SK-N-SH (cell line): ENCODE measurements at regions not wholly inside any gene's neighbourhood (a gene's known extent, or its start where the extent isn't known, plus 50 kb on each side); places are given as distances from the start of the nearest gene placed in this dataset.
"Not testable (repeated sequence)": the region's sequence is repeated elsewhere in the genome, so short reads cannot be mapped to it uniquely, and the experiment has no call there.

Experiments
- CTCF ChIA-PET: fragments of 300-600, 350-600 bp; formaldehyde crosslinking; extraction: SDS; loops from one replicate; lab custom pipeline; 2021; lab: Yijun Ruan, JAX
- POLR2A ChIA-PET: fragments of 350-600 bp; sonication (Branson Sonifier 250); formaldehyde crosslinking; extraction: SDS; loops from one replicate; lab custom pipeline; 2020; ENCODE audit warnings: antibody characterized with exemption, inconsistent platforms; lab: Yijun Ruan, JAX
- DNase-seq: peaks from one replicate; pipeline ENCODE4 v3.0.0; 2012
- H2AFZ ChIP-seq: fragments of 200-600 bp; sonication (generic); 2 replicates; pipeline ENCODE4 v1.8.1; 2016; ENCODE audit warnings: antibody characterized with exemption, mild to moderate bottlenecking, low read depth
- H3F3A ChIP-seq: fragments of 200-600 bp; sonication (generic); replicated peaks from 2 replicates; pipeline ENCODE3; 2016; ENCODE audit warnings: antibody characterized with exemption, mild to moderate bottlenecking; ENCODE audit not compliant: insufficient read depth
- H3K27ac ChIP-seq, 2 experiments: fragments of 200-500 bp in 1 of 2; fragments of 200-600 bp in 1 of 2; sonication (Bioruptor generic) in 1 of 2; sonication (generic), shearing (Covaris generic) in 1 of 2; 2 replicates each; pipeline versions ENCODE4 v1.5.1 to v1.6.1; 2014 to 2016; ENCODE audit warnings: low read depth in 2 of 2, inconsistent platforms in 1 of 2, low read length in 1 of 2, mild to moderate bottlenecking in 1 of 2, mixed read lengths in 1 of 2
- H3K27me3 ChIP-seq: fragments of 200-600 bp; sonication (generic), shearing (Covaris generic); 2 replicates; pipeline ENCODE4 v1.6.1; 2016; ENCODE audit warnings: mixed run types; ENCODE audit not compliant: insufficient read depth
- H3K36me3 ChIP-seq, 2 experiments: fragments of 200-500 bp in 1 of 2; fragments of 200-600 bp in 1 of 2; sonication (Bioruptor generic) in 1 of 2; sonication (generic) in 1 of 2; replicated peaks in 1 of 2; 2 replicates each; pipeline versions ENCODE3 to v1.5.1; 2014 to 2016; ENCODE audit warnings: low read length in 1 of 2, mild to moderate bottlenecking in 1 of 2; ENCODE audit not compliant: insufficient read depth in 2 of 2, control insufficient read depth in 1 of 2
- H3K4me1 ChIP-seq, 2 experiments: fragments of 200-500 bp in 1 of 2; fragments of 200-600 bp in 1 of 2; sonication (Bioruptor generic) in 1 of 2; sonication (generic), shearing (Covaris generic) in 1 of 2; 2 replicates each; pipeline versions ENCODE4 v1.5.1 to v1.6.1; 2014 to 2016; ENCODE audit warnings: low read depth in 1 of 2, low read length in 1 of 2, mixed run types in 1 of 2; ENCODE audit not compliant: insufficient read depth in 2 of 2, control insufficient read depth in 1 of 2
- H3K4me2 ChIP-seq: fragments of 200-600 bp; sonication (generic), shearing (Covaris generic); 2 replicates; pipeline ENCODE4 v1.6.1; 2017; ENCODE audit warnings: mixed run types
- H3K4me3 ChIP-seq, 2 experiments: fragments of 200-500 bp in 1 of 2; fragments of 200-600 bp in 1 of 2; sonication (Bioruptor generic) in 1 of 2; sonication (generic), shearing (Covaris generic) in 1 of 2; 2 replicates each; pipeline versions ENCODE4 v1.5.1 to v1.8.1; 2014 to 2016; ENCODE audit warnings: low read depth in 2 of 2, inconsistent platforms in 1 of 2, low read length in 1 of 2, mild to moderate bottlenecking in 1 of 2, mixed read lengths in 1 of 2, moderate library complexity in 1 of 2
- H3K79me2 ChIP-seq: fragments of 200-600 bp; sonication (generic); 2 replicates; pipeline ENCODE4 v1.8.1; 2017; ENCODE audit warnings: mild to moderate bottlenecking; ENCODE audit not compliant: insufficient read depth
- H3K9ac ChIP-seq: fragments of 200-600 bp; sonication (generic); 2 replicates; pipeline ENCODE4 v1.6.1; 2017; ENCODE audit warnings: mixed run types
- H3K9me2 ChIP-seq: fragments of 200-600 bp; sonication (generic); 2 replicates; pipeline ENCODE4 v1.6.1; 2017; ENCODE audit warnings: mixed run types
- H3K9me3 ChIP-seq: fragments of 200-600 bp; sonication (generic); 2 replicates; pipeline ENCODE4 v1.6.1; 2017; ENCODE audit warnings: mixed run types, mild to moderate bottlenecking, moderate library complexity
- H4K20me1 ChIP-seq: fragments of 200-600 bp; sonication (generic); 2 replicates; pipeline ENCODE4 v1.6.1; 2017; ENCODE audit warnings: mild to moderate bottlenecking, mixed run types; ENCODE audit not compliant: insufficient read depth
- EP300 ChIP-seq, 2 experiments: IDR thresholded peaks; 2 replicates each; pipeline versions ENCODE4 v1.4.0 to v1.6.1; 2012; ENCODE audit warnings: borderline replicate concordance in 1 of 2, low read depth in 1 of 2, low read length in 1 of 2
- GATA2 ChIP-seq: sonication (generic); formaldehyde crosslinking; IDR thresholded peaks from 2 replicates; pipeline ENCODE4 v1.5.0; 2020; ENCODE audit warnings: mild to moderate bottlenecking, missing genetic modification reagents
- IRF3 ChIP-seq: fragments of 150-350 bp; IDR thresholded peaks from 2 replicates; pipeline ENCODE4 v1.6.1; 2016; ENCODE audit warnings: mild to moderate bottlenecking, low read depth, low read length
- JUND ChIP-seq: IDR thresholded peaks from 2 replicates; pipeline ENCODE4 v1.4.0; 2012
- MEF2A ChIP-seq: IDR thresholded peaks from 2 replicates; pipeline ENCODE4 v1.4.0; 2012; ENCODE audit warnings: low read depth, borderline replicate concordance
- MXI1 ChIP-seq: IDR thresholded peaks from 2 replicates; pipeline ENCODE4 v1.6.1; 2012; ENCODE audit warnings: mild to moderate bottlenecking, low read depth, low read length, improper control_type of control experiment
- PBX3 ChIP-seq: IDR thresholded peaks from 2 replicates; pipeline ENCODE4; 2012
- RCOR1 ChIP-seq: fragments of 150-350 bp; IDR thresholded peaks from 2 replicates; pipeline ENCODE4 v1.6.1; 2017; ENCODE audit warnings: antibody characterized with exemption, low read length
- RFX5 ChIP-seq: IDR thresholded peaks from 2 replicates; pipeline ENCODE4 v1.6.1; 2012; ENCODE audit warnings: mild to moderate bottlenecking, improper control_type of control experiment, low read length
- RXRA ChIP-seq: IDR thresholded peaks from 2 replicates; pipeline ENCODE4 v1.4.0; 2012; ENCODE audit warnings: low read depth, mild to moderate bottlenecking, borderline replicate concordance
- SMC3 ChIP-seq: IDR thresholded peaks from 2 replicates; pipeline ENCODE4 v1.6.1; 2012; ENCODE audit warnings: low read depth, low read length, improper control_type of control experiment
- USF2 ChIP-seq: fragments of 150-350 bp; IDR thresholded peaks from 2 replicates; pipeline ENCODE4 v1.6.1; 2017; ENCODE audit warnings: antibody characterized with exemption, low read length, low read depth, borderline replicate concordance
- WGBS: methylation state at CpG from one replicate; pipeline ENCODE4 v1.1.6; 2017; ENCODE audit warnings: low lambda C conversion rate; 5-methylcytosine and 5-hydroxymethylcytosine counted together

- TF ChIP-seq PBX3 (no peak), RFX5 (no peak), RXRA (no peak), EP300 (IDR thresholded peaks at IDR 0.05; ENCODE audit: borderline replicate concordance in 1 of 2, low read depth in 1 of 2, low read length in 1 of 2) (no peak)
These were observed 237.2 kb upstream of the ETAA1 start (continued) for GRCh38 chr2:67159929-67160328.

- Histone ChIP-seq H3F3A (no peaks in the 10 kb centered on the region), H3K4me3 (no peak overlapping the region), H3K27ac (no peak overlapping the region), H3K9ac (no peak overlapping the region), H3K9me3 (no peaks in the 10 kb centered on the region), H4K20me1 (no peaks in the 10 kb centered on the region), H3K4me2 (no peak overlapping the region), H3K9me2 (no peaks in the 10 kb centered on the region), H3K4me1 (peaks cover 1 to 2% of the 10 kb centered on the region in 2 experiments; a peak in 1 of 4 replicates), H3K36me3 (no peaks in the 10 kb centered on the region), H2AFZ (no peak overlapping the region), H3K79me2 (no peaks in the 10 kb centered on the region), H3K27me3 (no peaks in the 10 kb centered on the region)
- 72% methylated on average over 4 of the region's 4 CpGs for WGBS
- ChIA-PET CTCF (no interaction called here), POLR2A (no interaction called here)
- TF ChIP-seq JUND: no peak
- DNase-seq: no peak
These were observed 232.2 kb upstream of the ETAA1 start for GRCh38 chr2:67164771-67165522.

- no peak overlapping the region for H3K4me2 ChIP-seq
- DNase-seq: no peak
- ChIA-PET POLR2A (no interaction called here), CTCF (no interaction called here)
- H4K20me1 ChIP-seq: no peaks in the 10 kb centered on the region
- H3K9me3 ChIP-seq: no peaks in the 10 kb centered on the region
- H3F3A ChIP-seq: no peaks in the 10 kb centered on the region
- no peaks in the 10 kb centered on the region for H3K27me3 ChIP-seq
- no peak overlapping the region for H3K4me3 ChIP-seq
- H2AFZ ChIP-seq: no peak overlapping the region
- H3K27ac ChIP-seq: no peak overlapping the region
- no peaks in the 10 kb centered on the region for H3K79me2 ChIP-seq
- H3K36me3 ChIP-seq: no peaks in the 10 kb centered on the region
- no peaks in the 10 kb centered on the region for H3K9me2 ChIP-seq
- H3K4me1 ChIP-seq: no peaks in the 10 kb centered on the region; a peak in 1 of 4 replicates
- no peak overlapping the region for H3K9ac ChIP-seq
- no peak for TF ChIP-seq JUND
- no peak for TF ChIP-seq MXI1
- no peak for TF ChIP-seq USF2
- TF ChIP-seq IRF3: no peak
- no peak for TF ChIP-seq GATA2 (CRISPR knock-in tag)
- no peak for TF ChIP-seq SMC3
- TF ChIP-seq MEF2A: no peak
- TF ChIP-seq RCOR1: no peak
These were observed 231.6 kb upstream of the ETAA1 start for GRCh38 chr2:67165523-67165990.

GRCh38 chr2:67166511-67166910 lies 230.6 kb upstream of the ETAA1 start:
- POLR2A ChIA-PET, H3K9me2 ChIP-seq, H3K4me2 ChIP-seq, H3K9me3 ChIP-seq, H3F3A ChIP-seq, H3K27me3 ChIP-seq, H3K27ac ChIP-seq, H3K4me3 ChIP-seq, H3K4me1 ChIP-seq, H2AFZ ChIP-seq, H4K20me1 ChIP-seq, H3K9ac ChIP-seq, CTCF ChIA-PET, H3K36me3 ChIP-seq, H3K79me2 ChIP-seq, DNase-seq: not testable (repeated sequence)
- 42% methylated on average over 2 of the region's 2 CpGs for WGBS
